ENCODE measurements at regions not wholly inside any gene's neighbourhood (a gene's known extent, or its start where the extent isn't known, plus 50 kb on each side); places are given as distances from the start of the nearest gene placed in this dataset.
"Not testable (repeated sequence)": the region's sequence is repeated elsewhere in the genome, so short reads cannot be mapped to it uniquely, and the experiment has no call there.

GRCh38 chr6:76768556-76768955, 694.7 kb downstream of the HTR1B start:
- DNase-seq = no peak

- no peak for DNase-seq
These were observed 691.6 kb upstream of the IMPG1 start for GRCh38 chr6:76764057-76764456.

- DNase-seq = no peak
These were observed 680.4 kb upstream of the IMPG1 start for GRCh38 chr6:76752841-76753240.

GRCh38 chr6:76745388-76745787, 672.9 kb upstream of the IMPG1 start:
- DNase-seq = not testable (repeated sequence)

GRCh38 chr6:76744151-76744720, 671.8 kb upstream of the IMPG1 start:
- DNase-seq = not testable (repeated sequence)

- DNase-seq = no peak
These were observed 670.5 kb upstream of the IMPG1 start for GRCh38 chr6:76742919-76743318.

GRCh38 chr6:76719449-76719848, 647.0 kb upstream of the IMPG1 start:
- DNase-seq = no peak

GRCh38 chr6:76708641-76709331, 636.3 kb upstream of the IMPG1 start:
- no peak for DNase-seq

- no peak for DNase-seq
These were observed 635.2 kb upstream of the IMPG1 start for GRCh38 chr6:76707630-76708029.

GRCh38 chr6:76706631-76707030, 634.2 kb upstream of the IMPG1 start:
- peak; percentile 45 for DNase-seq

- no peak for DNase-seq
These were observed 633.6 kb upstream of the IMPG1 start for GRCh38 chr6:76706086-76706485.

GRCh38 chr6:76703786-76704185, 631.3 kb upstream of the IMPG1 start:
- DNase-seq = no peak

GRCh38 chr6:76703285-76703684, 630.8 kb upstream of the IMPG1 start:
- DNase-seq = no peak

GRCh38 chr6:76702187-76702586, 629.7 kb upstream of the IMPG1 start:
- no peak for DNase-seq

GRCh38 chr6:76701610-76702009, 629.1 kb upstream of the IMPG1 start:
- no peak for DNase-seq

- no peak for DNase-seq
These were observed 625.1 kb upstream of the IMPG1 start for GRCh38 chr6:76697585-76697984.

- no peak for DNase-seq
These were observed 622.3 kb upstream of the IMPG1 start for GRCh38 chr6:76694795-76695194.

GRCh38 chr6:76684875-76685274, 612.4 kb upstream of the IMPG1 start:
- no peak for DNase-seq

- DNase-seq = no peak
These were observed 611.5 kb upstream of the IMPG1 start for GRCh38 chr6:76683985-76684384.

GRCh38 chr6:76682842-76683241, 610.4 kb upstream of the IMPG1 start:
- no peak for DNase-seq

- no peak for DNase-seq
These were observed 609.3 kb upstream of the IMPG1 start for GRCh38 chr6:76681781-76682180.

- DNase-seq = no peak
These were observed 604.6 kb upstream of the IMPG1 start for GRCh38 chr6:76677017-76677416.

- no peak for DNase-seq
These were observed 599.3 kb upstream of the IMPG1 start for GRCh38 chr6:76671751-76672150.

- DNase-seq = no peak
These were observed 571.8 kb upstream of the IMPG1 start for GRCh38 chr6:76644231-76644630.

GRCh38 chr6:76639941-76640340, 567.5 kb upstream of the IMPG1 start:
- no peak for DNase-seq

Measured in right hindlimb (tissue), 1 donor.